Stimulated activated CD4-positive, alpha-beta T cell treated with anti-CD3 and anti-CD28 coated beads, Interleukin-4, amount 100 ng/mL, for 48 hours (primary cell): ENCODE measurements at regions not wholly inside any gene's neighbourhood (a gene's known extent, or its start where the extent isn't known, plus 50 kb on each side); places are given as distances from the start of the nearest gene placed in this dataset.
"Not testable (repeated sequence)": the region's sequence is repeated elsewhere in the genome, so short reads cannot be mapped to it uniquely, and the experiment has no call there.

Experiments
- DNase-seq, 2 donors: peaks; one replicate each; pipeline ENCODE4 v3.0.0-alpha.2; 2020; ENCODE audit warnings: low read depth in 2 of 2

GRCh38 chr10:56104923-56105322 lies 256.1 kb downstream of the ZWINT start:
- no peak for DNase-seq

GRCh38 chr10:56104487-56104886 lies 256.6 kb downstream of the ZWINT start:
- DNase-seq, result no peak

- DNase-seq, result no peak
These were observed 264.9 kb downstream of the ZWINT start for GRCh38 chr10:56096226-56096517.

GRCh38 chr10:56095506-56096225 lies 265.4 kb downstream of the ZWINT start:
- DNase-seq, result no peak

- DNase-seq, result not testable (repeated sequence)
These were observed 267.4 kb downstream of the ZWINT start for GRCh38 chr10:56093645-56094044.

GRCh38 chr10:56091872-56092271 lies 269.2 kb downstream of the ZWINT start:
- DNase-seq, result no peak

- DNase-seq, result no peak
These were observed 270.0 kb downstream of the ZWINT start for GRCh38 chr10:56090914-56091540.

- DNase-seq, result no peak
These were observed 275.5 kb downstream of the ZWINT start for GRCh38 chr10:56085406-56086122.

GRCh38 chr10:56082169-56082568 lies 278.9 kb downstream of the ZWINT start:
- DNase-seq, result no peak

GRCh38 chr10:56068473-56069263 lies 292.4 kb downstream of the ZWINT start:
- DNase-seq, result no peak

- DNase-seq, result no peak
These were observed 293.0 kb downstream of the ZWINT start for GRCh38 chr10:56068040-56068439.

GRCh38 chr10:56063642-56064041 lies 297.4 kb downstream of the ZWINT start:
- no peak for DNase-seq

GRCh38 chr10:56057860-56058259 lies 303.2 kb downstream of the ZWINT start:
- no peak for DNase-seq

- no peak for DNase-seq
These were observed 325.6 kb downstream of the ZWINT start for GRCh38 chr10:56035489-56035888.

- DNase-seq, result no peak
These were observed 332.5 kb downstream of the ZWINT start for GRCh38 chr10:56028298-56029132.

- no peak for DNase-seq
These were observed 349.0 kb downstream of the ZWINT start for GRCh38 chr10:56012101-56012500.

- DNase-seq, result no peak
These were observed 357.5 kb downstream of the ZWINT start for GRCh38 chr10:56003555-56003954.

- DNase-seq, result no peak
These were observed 371.9 kb downstream of the ZWINT start for GRCh38 chr10:55989188-55989587.

- DNase-seq, result no peak
These were observed 381.9 kb downstream of the ZWINT start for GRCh38 chr10:55979203-55979602.

GRCh38 chr10:55966101-55966500 lies 395.0 kb downstream of the ZWINT start:
- DNase-seq, result no peak

- DNase-seq, result no peak
These were observed 417.7 kb downstream of the ZWINT start for GRCh38 chr10:55943403-55943802.
